ENCODE measurements at regions not wholly inside any gene's neighbourhood (a gene's known extent, or its start where the extent isn't known, plus 50 kb on each side); places are given as distances from the start of the nearest gene placed in this dataset.

DNA sequence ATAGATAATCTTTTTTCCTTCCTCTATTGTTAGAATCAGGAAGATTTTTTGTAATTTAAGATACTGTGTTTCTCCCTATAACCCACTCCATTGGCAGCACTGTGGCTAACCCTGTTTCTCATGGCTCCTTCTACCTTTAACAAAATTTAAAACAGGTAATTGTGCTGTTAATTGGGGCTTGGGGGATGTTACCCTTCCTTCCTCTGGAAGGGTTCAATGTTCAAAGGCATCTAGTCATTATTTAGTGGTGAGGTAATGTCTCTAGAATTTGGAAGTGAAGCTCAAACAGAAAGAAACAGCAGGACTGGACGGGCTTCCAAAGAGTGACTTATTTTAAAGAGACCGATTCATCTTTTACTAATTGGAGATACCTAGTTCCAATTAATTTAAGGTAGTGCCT lies 166.4 kb downstream of the TRIML1 start:
- TF ChIP-seq, protein P1, sequence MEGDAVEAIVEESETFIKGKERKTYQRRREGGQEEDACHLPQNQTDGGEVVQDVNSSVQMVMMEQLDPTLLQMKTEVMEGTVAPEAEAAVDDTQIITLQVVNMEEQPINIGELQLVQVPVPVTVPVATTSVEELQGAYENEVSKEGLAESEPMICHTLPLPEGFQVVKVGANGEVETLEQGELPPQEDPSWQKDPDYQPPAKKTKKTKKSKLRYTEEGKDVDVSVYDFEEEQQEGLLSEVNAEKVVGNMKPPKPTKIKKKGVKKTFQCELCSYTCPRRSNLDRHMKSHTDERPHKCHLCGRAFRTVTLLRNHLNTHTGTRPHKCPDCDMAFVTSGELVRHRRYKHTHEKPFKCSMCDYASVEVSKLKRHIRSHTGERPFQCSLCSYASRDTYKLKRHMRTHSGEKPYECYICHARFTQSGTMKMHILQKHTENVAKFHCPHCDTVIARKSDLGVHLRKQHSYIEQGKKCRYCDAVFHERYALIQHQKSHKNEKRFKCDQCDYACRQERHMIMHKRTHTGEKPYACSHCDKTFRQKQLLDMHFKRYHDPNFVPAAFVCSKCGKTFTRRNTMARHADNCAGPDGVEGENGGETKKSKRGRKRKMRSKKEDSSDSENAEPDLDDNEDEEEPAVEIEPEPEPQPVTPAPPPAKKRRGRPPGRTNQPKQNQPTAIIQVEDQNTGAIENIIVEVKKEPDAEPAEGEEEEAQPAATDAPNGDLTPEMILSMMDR (IDR thresholded peaks at IDR 0.05): no peak
- TF ChIP-seq POLR2AphosphoS5 (IDR thresholded peaks at IDR 0.05): no peak
